ENCODE measurements at regions not wholly inside any gene's neighbourhood (a gene's known extent, or its start where the extent isn't known, plus 50 kb on each side); places are given as distances from the start of the nearest gene placed in this dataset.

DNA sequence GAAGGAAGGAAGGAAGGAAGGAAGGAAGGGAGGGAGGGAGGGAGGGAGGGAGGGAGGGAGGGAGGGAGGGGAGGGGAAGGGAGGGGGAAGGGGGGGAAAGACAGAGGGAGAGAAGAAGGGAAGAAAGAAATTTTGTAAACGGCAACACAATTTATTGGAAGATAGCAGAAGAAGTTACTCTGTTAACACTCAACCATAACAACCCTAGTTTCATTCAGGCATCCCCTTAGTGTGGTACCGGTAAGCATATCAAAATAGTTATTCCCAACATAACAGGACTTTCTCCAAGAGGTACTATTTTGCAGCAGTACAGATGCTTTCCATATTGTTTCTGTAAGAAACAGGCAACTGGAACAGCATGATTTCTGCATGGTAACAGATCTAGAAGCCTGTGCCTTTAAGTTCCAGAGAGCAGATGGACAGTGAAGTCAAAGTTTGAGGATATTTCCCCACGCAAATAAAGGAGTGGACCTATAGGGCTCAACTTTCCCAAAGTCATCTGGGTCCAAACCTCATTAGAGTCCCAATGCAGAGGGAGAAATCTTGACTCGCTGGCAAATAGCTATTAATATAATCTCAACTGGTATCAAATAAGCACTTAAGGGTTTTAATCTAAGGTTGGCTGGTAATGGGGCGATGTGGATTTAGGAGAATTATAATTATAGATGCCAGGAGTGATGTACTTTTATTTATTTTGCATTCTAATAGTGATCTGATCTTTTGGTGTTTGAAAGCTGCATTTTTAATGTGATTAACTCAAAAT, 69.4 kb downstream of the TENT5A start:
- Histone ChIP-seq H2AFZ (ENCODE audit: low read length) (no peak overlapping the region), H3K79me2 (ENCODE audit: insufficient read depth, low read depth, low read length) (no peaks in the 10 kb centered on the region), H3K9me3 (ENCODE audit: low read length) (no peaks in the 10 kb centered on the region), H4K20me1 (ENCODE audit: insufficient read depth, low read length) (no peaks in the 10 kb centered on the region), H3K4me1 (ENCODE audit: insufficient read depth, low read length, poor library complexity, severe bottlenecking) (no peaks in the 10 kb centered on the region), H3K9me2 (ENCODE audit: insufficient read depth, low read length) (no peaks in the 10 kb centered on the region), H3K4me3 (ENCODE audit: low read depth, low read length, poor library complexity, severe bottlenecking) (no peak overlapping the region), H3K27ac (ENCODE audit: low read depth, low read length, poor library complexity, severe bottlenecking) (no peak overlapping the region), H3K4me2 (ENCODE audit: low read length) (no peak overlapping the region), H3K36me3 (ENCODE audit: insufficient read depth, low read length) (no peaks in the 10 kb centered on the region)
- POLR2A ChIA-PET, result no interaction called here
- CTCF ChIA-PET (ENCODE audit: unreplicated experiment), result no interaction called here
- no peak for DNase-seq (ENCODE audit: low spot score)
- intact Hi-C loops (cut with micrococcal nuclease; ENCODE audit: unreplicated experiment), result no loop called here
- TF ChIP-seq EZH2phosphoT487 (IDR thresholded peaks at IDR 0.05; ENCODE audit: borderline replicate concordance, low read depth, low read length), result no peak
- TF ChIP-seq, protein P1, sequence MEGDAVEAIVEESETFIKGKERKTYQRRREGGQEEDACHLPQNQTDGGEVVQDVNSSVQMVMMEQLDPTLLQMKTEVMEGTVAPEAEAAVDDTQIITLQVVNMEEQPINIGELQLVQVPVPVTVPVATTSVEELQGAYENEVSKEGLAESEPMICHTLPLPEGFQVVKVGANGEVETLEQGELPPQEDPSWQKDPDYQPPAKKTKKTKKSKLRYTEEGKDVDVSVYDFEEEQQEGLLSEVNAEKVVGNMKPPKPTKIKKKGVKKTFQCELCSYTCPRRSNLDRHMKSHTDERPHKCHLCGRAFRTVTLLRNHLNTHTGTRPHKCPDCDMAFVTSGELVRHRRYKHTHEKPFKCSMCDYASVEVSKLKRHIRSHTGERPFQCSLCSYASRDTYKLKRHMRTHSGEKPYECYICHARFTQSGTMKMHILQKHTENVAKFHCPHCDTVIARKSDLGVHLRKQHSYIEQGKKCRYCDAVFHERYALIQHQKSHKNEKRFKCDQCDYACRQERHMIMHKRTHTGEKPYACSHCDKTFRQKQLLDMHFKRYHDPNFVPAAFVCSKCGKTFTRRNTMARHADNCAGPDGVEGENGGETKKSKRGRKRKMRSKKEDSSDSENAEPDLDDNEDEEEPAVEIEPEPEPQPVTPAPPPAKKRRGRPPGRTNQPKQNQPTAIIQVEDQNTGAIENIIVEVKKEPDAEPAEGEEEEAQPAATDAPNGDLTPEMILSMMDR (conservative IDR thresholded peaks at IDR 0.05; ENCODE audit: low read length), result no peak
- BruUV-seq (replicated peaks), result no TSS peak

DNA sequence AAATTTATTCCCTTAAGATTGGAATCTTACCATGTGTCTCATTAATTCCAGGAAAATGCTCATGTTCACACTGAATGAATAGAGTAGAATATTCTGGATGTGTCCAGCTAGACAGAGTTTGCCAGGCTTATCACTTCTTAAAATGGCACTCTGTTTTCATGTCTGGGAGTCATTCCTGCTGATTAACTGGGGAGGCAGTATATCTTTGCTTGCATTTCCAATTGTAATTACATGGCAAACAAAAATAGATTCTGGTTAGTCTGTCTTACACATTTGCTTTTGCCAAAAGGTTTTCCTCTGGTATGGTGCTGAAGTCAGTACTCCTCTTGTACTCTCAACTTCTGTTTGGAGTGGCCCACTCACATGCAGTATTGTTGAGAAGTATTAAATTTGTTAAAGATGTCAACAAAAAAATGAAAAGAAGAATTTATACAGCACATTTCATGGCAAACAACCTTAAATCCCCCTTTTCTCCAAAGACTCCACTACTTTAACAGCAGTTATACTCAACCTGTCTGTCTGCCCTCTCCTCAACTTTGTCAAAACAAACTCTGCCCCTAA, 70.2 kb downstream of the TENT5A start:
- Histone ChIP-seq H4K20me1 (ENCODE audit: insufficient read depth, low read length) (no peaks in the 10 kb centered on the region), H3K4me3 (ENCODE audit: low read depth, low read length, poor library complexity, severe bottlenecking) (no peak overlapping the region), H3K4me2 (ENCODE audit: low read length) (no peak overlapping the region), H3K79me2 (ENCODE audit: insufficient read depth, low read depth, low read length) (no peaks in the 10 kb centered on the region), H3K36me3 (ENCODE audit: insufficient read depth, low read length) (no peaks in the 10 kb centered on the region), H3K9me2 (ENCODE audit: insufficient read depth, low read length) (no peaks in the 10 kb centered on the region), H3K27ac (ENCODE audit: low read depth, low read length, poor library complexity, severe bottlenecking) (no peak overlapping the region), H3K4me1 (ENCODE audit: insufficient read depth, low read length, poor library complexity, severe bottlenecking) (no peaks in the 10 kb centered on the region), H3K9me3 (ENCODE audit: low read length) (no peaks in the 10 kb centered on the region), H2AFZ (ENCODE audit: low read length) (no peak overlapping the region)
- BruUV-seq (replicated peaks), result no TSS peak
- TF ChIP-seq, protein P1 (conservative IDR thresholded peaks at IDR 0.05; ENCODE audit: low read length), result no peak
- TF ChIP-seq EZH2phosphoT487 (IDR thresholded peaks at IDR 0.05; ENCODE audit: borderline replicate concordance, low read depth, low read length), result no peak
- POLR2A ChIA-PET, result no interaction called here
- CTCF ChIA-PET (ENCODE audit: unreplicated experiment), result no interaction called here
- intact Hi-C loops (cut with micrococcal nuclease; ENCODE audit: unreplicated experiment), result no loop called here
- DNase-seq (ENCODE audit: low spot score), result no peak

DNA sequence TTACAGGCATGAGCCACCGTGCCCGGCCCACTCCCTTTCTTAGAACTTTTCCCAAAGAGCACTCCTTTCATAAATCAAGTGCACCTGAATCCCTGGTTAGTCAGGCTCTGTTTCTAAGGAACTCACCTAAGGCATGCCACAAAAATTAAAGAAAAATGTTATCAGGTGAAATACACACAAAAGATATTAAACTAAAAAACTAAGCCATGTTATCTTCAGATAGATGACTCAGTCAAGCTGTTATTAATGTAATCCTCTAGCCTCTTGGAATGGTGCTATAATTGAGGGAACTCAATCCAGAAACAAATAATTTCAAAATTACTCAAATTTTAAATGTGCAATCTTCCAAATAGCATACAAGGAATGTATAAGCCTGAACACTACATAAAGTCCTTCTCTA, 83.0 kb downstream of the TENT5A start:
- H3K4me3 ChIP-seq (ENCODE audit: low read depth, low read length, poor library complexity, severe bottlenecking), result no peak overlapping the region
- no peaks in the 10 kb centered on the region for H3K4me1 ChIP-seq (ENCODE audit: insufficient read depth, low read length, poor library complexity, severe bottlenecking)
- no peaks in the 10 kb centered on the region for H3K9me3 ChIP-seq (ENCODE audit: low read length)
- no peak overlapping the region for H3K4me2 ChIP-seq (ENCODE audit: low read length)
- intact Hi-C loops (cut with micrococcal nuclease; ENCODE audit: unreplicated experiment), result no loop called here
- BruUV-seq (replicated peaks), result no TSS peak
- H3K9me2 ChIP-seq (ENCODE audit: insufficient read depth, low read length), result no peaks in the 10 kb centered on the region
- TF ChIP-seq EZH2phosphoT487 (IDR thresholded peaks at IDR 0.05; ENCODE audit: borderline replicate concordance, low read depth, low read length), result no peak
- TF ChIP-seq, protein P1 (conservative IDR thresholded peaks at IDR 0.05; ENCODE audit: low read length), result no peak
- no peaks in the 10 kb centered on the region for H3K79me2 ChIP-seq (ENCODE audit: insufficient read depth, low read depth, low read length)
- DNase-seq (ENCODE audit: low spot score), result no peak
- H3K36me3 ChIP-seq (ENCODE audit: insufficient read depth, low read length), result no peaks in the 10 kb centered on the region
- no peak overlapping the region for H2AFZ ChIP-seq (ENCODE audit: low read length)
- ChIA-PET POLR2A (no interaction called here), CTCF (ENCODE audit: unreplicated experiment) (no interaction called here)
- no peak overlapping the region for H3K27ac ChIP-seq (ENCODE audit: low read depth, low read length, poor library complexity, severe bottlenecking)
- no peaks in the 10 kb centered on the region for H4K20me1 ChIP-seq (ENCODE audit: insufficient read depth, low read length)
